HG02759 (cell line): ENCODE measurements at regions not wholly inside any gene's neighbourhood (a gene's known extent, or its start where the extent isn't known, plus 50 kb on each side); places are given as distances from the start of the nearest gene placed in this dataset.
"Not testable (repeated sequence)": the region's sequence is repeated elsewhere in the genome, so short reads cannot be mapped to it uniquely, and the experiment has no call there.

Experiments
- ATAC-seq: cut with Tn5 transposase; IDR thresholded peaks from one replicate; pipeline ENCODE4 v1.9.1; 2021; ENCODE audit warnings: mild to moderate bottlenecking, moderate library complexity; ENCODE audit not compliant: unreplicated experiment

DNA sequence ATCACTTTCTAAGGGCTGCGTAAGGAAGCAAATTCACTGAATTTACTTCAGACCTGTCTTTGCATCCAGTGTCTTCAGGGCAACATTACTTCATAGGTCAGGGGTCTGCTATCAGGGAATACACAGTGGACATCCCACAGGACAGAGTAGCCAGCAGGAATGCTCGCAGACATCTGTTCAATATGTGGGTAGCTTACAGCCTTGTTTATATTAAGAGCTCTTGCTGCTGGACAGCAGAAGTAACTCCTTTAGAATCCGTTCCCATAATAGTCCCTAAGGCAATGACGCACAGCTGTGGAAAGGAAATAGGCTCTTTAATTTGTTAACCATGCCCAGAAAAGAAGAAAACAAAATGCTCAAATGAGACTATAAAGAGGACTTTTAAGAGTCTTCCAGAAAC is 198.7 kb downstream of the MOXD1 start:
- ATAC-seq: no peak

DNA sequence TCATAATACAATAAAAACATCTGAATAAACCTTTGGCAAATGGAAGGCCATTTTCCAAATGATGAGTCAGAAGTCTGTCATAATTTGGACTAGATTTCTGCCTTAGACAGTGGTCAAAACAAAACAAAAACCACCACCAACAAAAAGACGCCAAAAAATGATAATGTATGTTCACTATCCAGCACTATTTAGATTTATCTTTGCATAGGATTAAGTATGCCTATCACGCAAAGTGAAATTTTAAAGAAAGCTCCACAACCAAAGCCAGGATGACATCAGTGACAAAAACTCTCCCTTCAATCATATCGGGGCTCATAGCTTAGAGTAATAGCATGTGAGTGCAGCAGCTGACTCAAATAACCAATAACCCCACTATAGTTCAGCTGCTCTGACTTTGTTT is 201.9 kb downstream of the MOXD1 start:
- ATAC-seq: no peak

DNA sequence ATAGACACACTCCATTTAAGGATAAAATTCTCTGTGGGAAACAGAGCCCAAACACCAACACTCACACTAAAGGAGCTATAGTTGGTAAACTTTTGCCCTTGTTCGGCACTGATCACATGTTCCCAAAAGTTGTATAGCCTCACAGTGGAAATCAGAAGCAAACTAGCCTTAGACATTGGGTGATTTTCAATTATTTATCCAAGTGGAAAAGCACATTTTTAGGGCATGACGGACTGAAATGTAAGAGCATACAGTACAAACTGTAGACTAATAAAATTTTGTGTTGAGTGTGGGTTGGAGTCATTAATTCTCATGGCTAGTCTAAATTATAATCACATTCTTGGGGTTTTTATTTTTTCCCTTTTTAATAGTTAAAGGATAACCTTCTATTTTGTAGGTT is 202.4 kb downstream of the MOXD1 start:
- no peak for ATAC-seq

DNA sequence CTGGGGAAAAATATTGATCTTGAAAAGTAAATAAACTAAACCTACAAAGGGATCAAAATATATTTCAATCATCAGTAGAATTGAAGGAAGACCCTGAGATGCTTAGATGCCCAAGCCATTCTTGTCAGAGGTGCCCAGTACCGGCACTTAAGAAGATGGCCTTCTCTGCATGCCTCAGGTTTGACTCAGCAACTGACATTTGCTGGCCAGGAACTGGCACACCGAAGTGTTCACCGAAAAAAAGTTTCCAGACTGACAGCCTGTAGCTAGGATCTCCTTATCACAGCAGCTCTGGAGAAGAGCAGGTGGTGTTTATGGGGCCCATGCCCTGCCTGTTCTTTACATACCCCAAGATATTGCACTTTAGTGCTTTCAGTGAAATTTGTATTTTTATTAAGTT is 203.2 kb downstream of the MOXD1 start:
- no peak for ATAC-seq

DNA sequence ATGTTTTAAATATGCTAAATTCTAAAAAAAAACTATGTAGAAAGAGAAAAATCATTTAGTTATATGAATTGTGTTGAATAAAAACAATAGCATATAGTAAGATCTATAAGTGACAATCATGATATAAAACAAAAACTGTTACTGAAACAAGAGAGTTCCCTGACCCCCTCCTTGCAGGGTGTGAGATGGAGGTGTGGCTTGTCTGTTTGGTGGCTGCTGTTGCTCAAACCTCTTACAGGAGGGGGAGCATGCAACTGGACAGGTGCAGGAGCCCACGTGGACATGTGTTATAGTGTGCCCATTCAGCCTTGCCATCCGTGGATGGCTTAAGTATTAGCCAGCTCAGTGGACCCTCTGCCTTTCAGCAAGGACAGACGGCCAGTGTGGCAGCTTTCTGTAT is 206.7 kb downstream of the MOXD1 start:
- ATAC-seq: no peak

DNA sequence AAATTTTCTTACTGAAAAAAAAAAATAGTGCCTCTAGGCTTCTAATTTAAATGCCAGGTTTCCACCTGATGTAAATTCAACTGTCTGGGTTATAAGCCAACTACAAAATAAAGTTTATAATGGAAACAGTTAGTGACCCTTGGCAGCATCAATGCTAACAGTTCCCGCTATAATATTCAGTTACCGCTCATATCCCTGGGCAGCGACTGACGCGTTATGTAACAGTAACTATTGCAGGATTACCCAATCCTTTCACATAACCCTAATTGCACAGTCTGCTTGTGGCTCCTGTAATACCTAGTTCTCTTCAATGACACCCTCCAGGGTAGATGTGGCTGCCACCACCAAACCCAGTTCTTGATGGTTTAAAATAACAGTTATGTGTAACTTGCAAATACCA is 208.6 kb downstream of the MOXD1 start:
- no peak for ATAC-seq

DNA sequence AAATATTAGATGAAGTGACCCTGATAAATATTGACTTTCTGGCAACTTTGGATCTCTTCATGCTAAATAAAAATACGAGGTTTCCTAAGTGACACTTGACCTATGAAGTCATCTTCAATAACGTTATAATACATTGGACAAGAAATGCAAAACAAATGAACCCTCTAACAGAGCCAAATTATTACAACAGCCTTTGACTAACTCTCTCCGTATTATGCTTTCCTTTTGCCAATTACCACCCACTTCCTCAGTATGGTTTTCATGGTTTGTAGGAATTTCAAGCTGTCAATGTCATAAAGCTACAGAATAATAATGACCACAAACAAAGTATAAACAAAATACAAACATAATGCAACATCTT is 210.5 kb downstream of the MOXD1 start:
- ATAC-seq: peak; percentile 21

DNA sequence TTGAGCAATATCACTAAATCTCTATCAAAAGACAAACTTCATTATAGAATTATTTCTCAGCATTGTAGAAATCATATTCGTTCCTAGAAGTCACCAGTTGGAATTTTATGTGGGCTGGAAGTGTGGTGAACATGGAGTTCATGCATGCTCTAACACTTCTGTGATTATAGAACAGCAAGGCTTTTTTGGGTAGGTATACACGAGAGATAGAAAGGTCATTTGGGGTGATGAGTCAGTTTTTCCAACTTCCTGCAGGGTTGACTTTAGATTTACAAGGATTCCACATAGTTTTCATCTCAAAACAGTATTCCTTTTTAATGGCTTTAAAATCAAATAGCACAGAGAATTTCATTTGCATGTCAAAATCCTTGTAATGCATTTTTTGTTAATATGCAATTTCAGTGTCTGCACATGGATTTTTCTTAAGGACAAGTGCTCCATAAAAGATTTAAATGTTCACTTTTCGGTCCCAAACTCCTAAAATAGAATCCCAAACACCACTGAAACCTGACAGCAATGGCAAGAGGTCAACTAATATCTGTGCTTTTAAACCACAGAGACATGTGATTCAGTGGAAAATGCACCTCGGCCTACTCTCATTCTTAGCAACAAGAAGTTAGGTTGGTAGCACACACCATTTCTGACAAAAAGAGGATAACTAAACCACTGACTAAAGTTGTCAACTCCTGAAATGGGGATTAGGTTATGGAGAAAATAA is 211.0 kb downstream of the MOXD1 start:
- peak; percentile 69 for ATAC-seq

DNA sequence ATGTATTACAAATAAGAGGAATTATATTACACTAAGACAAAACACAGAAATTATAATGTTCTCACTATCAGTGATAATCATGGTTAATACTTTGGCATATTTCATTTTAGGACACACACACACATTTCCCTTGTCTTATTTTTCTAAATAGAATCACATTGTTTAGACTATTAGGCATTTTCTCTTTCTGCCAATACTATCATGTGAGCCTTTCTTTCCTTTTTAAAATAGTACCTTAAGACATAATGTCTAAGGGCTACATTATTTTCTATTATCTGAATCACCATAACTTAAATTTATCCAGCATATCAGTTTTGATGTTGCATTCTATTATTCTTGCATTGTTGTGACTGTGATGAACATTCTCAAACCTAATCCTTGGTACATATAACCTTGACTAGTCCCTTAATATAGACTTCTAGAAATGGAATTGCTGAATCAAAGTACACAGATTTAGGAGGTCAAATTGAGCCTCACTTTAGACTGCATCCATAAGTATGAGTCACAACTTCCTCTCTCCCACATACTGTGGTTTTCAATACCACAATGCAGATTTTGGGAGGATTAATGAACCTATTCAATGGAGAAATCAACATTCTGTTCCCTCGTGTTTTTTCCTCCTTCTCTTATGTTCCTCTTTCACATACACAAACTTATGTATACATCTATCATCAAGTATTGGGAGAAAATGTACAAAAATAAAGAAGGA is 212.6 kb downstream of the MOXD1 start:
- no peak for ATAC-seq

DNA sequence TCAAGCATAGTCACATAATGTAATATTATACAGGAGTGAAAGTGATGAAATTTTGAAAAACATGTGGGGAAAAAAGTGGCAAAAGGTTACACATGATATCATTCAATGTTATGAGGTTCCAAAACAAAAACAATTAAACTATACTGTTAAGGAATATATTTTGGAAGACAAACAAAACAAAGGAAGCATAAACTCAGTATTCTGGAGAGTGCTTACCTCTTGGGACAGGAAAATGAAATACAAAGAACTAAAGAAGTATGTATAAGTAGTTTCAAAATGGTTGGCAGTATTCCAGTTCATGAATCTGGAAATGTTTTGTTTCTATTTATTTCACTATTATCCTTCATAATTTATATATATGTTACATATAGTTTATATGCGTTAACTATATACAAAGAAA is 213.5 kb downstream of the MOXD1 start:
- no peak for ATAC-seq

DNA sequence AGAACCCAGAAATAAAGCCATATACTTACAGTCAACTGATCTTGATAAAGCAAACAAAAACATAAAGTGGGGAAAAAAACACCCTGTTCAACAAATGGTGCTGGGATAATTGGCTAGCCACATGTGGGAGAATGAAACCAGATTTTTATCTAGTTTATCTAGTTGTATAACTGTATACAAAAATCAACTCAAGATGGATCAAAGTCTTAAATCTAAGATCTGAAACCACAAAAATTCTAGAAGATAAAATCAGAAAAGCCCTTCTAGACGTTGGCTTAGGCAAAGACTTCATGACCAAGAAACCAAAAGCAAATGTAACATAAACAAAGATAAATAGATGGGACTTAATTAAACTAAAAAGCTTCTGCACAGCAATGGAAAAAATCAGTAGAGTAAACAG is 216.3 kb downstream of the MOXD1 start:
- ATAC-seq: not testable (repeated sequence)

DNA sequence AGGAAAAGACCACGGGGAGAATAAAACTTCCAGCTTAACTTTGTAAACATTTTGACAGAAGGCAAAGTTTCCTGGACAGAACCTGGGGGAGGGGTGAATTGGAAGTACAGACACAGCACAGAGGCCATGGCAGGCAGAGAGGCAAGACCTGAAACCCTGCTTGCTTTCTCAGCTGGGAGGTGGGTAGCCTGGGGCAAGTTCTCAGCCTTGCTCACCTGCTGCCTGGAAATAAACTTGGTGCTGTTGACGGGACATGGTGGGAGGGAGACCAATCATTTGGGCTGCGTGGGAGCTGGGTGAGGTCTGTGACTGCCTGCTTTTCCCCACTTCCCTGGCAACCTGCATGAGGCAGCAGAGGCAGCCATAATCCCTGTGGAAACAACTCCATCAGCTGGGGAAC is 221.3 kb downstream of the MOXD1 start:
- no peak for ATAC-seq

DNA sequence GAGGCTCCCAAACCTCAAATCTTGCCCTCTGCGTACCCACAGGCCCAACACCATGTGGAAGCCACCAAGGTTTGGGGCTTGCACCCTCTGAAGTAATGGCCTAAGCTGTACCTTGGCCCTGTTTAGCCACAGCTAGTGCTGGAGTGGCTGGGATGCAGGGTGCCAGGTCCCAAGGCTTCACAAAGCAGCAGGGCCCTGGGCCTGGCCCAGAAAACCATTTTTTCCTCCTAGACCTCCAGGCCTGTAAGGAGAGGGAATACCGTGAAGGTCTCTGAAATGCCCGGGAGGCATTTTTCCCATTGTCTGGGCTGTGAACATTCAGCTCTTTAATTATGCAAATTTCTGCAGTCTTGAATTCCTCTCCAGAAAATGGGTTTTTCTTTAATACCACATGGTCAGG is 223.7 kb upstream of the CCN2 start:
- ATAC-seq: no peak

DNA sequence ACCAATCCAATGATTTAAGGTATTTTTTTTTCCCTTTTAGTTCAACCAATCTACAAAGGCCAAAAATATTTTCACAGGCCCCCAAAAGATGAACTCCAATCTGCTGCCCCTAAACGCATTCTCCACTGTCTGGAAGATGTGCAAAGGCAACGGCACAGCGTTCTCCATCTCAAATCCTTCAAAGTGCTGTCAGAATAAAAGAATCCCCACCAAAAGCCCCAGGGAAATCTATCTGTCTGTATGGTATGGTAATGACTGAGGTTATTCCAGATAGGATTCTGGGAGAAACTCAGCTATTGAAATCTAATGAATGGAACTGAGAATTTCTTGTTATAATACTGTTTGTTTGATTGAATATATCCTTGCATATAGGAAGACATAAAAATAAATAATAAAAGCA is 217.8 kb upstream of the CCN2 start:
- no peak for ATAC-seq

DNA sequence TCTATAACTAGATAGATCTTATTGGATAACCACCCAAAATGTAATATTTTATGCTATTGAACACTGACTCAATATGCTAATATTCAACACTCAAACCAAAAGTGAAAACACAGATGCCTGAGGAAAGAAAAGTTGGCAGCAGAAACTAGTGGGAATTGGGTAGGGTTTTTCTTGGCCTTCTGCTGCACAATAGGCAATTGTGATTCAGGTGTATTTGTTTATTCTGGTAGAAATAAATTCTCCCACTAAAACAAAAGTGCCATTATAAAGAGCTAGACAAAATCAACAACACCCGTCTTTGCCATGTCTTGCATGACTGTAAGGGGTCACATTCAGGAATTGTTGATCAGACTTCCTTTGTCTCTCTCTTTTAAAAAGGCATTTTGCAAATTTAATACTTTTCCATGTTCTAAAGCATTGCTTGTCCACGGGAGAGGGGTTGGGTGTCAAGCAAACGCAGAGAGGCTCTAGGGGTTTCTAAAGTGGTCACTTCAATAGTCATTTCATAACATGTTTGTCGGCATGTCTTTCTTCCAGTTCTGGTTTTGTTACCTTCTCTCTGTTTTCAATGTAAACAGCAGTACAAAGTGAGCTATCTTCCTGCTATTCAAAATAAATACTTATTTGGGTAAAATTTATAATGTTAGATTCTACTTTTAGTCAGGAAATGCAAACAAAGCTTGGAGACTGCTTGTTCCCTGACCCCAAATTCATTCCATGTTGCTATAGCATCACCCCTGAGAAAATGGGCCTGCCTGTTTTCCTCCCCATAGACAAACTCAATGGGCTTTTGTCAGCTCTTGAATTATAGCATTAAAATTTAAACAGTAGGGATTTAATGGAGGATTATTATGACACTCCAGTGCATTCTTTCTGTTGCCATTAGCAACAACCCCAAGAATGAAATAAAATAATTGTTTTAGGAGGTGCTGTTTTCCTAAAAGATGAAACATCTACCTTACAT is 217.0 kb upstream of the CCN2 start:
- no peak for ATAC-seq

DNA sequence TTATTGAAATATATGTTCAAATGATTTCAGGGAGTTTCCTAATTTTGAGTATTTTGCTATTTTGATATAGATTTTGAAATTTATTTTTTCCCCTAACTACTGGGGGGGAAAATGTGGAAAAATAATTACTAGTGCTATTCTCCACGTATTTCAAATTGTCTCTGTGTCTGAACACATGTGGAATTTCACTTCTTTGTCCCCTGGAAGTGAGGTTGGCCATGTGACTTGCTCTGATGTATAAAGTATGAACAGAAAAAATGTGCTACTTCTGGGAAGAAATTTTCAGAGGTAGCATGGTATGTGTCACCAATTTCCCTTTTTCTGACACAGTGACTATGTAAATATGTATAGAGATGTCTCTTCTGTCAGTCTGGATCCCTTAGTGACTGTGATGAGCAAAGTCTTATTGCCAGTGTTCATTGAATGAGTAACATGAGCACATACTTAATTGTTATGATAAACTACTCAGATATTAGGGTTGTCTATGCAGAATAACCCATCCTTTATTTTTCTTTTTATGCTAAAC is 215.4 kb upstream of the CCN2 start:
- no peak for ATAC-seq

DNA sequence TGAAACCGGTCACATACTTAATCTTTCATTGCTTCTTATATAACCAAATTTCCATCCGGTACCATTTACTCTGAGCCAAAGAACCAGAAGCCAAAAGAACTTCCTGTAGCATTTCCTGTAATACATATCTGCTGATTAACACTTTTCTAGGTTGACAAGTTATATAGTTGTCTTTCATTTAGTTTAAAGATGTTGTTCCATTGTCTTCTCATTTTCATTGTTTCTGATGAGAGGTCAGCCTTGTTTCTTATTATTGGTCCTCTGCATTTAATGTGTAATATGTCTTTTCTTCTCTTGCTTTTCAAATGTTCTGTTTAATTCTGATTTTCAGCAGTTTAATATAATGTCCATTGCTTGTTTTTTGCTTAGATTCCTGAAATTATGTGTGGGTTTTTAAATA is 214.5 kb upstream of the CCN2 start:
- no peak for ATAC-seq

DNA sequence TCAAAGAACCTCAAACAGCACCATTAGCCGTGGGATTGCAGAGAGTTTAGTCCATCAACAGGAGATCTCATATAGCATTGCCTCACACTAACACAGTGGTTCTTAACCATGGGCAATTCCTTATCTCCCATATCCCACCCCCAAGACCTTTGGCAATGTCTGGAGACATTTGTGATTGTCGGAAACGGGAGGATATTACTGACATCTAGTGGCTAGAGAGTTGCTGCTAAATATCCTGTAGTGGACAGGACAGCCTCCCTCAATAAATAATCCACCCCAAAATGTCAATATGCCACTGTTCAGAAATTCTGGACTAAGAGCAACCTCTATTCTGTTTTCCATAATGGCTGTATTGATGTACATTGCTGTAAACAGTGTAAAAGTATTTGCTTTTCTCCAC is 210.1 kb upstream of the CCN2 start:
- no peak for ATAC-seq

DNA sequence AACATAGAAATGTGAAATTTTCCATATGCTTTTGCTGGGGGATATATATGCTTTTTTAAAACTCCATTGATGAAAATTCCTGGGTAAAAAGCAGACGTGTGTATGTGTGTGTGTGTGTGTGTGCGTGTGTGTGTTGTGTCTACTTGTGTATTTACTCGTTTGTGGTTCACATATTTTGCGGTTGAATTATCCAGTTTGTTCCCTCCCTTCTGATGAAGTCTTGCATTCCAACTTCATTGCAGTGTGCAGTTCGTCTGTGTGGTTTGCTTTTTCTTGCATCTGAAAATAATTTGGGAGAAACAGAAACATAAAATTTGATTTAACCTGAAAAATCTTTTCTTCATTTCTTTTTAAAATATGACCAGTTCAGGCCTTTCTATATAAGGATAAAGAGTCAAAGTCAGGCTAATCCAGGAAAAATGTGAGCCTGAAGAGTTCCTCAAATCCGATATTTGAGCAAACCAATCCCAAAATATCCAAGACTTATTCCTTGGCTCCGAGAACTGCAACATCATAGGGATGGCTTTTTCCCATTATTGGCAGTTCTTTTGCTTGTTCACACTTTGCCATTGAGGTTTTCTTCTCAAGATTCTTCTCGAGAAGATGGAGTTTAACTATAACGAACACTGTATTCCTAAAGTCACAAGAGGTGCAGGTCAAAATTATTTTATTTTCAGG is 202.2 kb upstream of the CCN2 start:
- ATAC-seq: no peak

DNA sequence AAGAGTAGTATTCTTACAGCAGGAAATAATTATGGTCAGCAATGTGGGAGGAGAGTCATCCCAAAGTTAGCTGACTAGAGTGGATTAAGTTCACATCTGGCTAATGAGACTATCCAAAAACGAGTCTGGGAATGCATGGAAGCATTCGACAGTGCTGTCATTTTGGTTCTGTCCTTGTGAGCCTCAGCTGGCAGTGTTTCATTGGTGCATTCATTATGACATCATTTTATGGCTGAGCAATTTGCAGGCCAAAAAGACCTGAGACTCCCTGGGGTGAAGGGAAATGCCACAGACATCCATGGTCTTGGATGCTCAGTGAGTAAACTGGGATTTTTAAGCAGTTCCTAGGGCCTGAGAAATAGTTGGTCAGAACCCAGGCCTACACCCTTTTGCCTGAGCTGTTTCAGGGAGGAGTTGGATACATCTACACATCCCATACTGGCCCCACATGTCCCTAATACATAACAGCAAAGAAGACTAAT is 196.4 kb upstream of the CCN2 start:
- no peak for ATAC-seq

DNA sequence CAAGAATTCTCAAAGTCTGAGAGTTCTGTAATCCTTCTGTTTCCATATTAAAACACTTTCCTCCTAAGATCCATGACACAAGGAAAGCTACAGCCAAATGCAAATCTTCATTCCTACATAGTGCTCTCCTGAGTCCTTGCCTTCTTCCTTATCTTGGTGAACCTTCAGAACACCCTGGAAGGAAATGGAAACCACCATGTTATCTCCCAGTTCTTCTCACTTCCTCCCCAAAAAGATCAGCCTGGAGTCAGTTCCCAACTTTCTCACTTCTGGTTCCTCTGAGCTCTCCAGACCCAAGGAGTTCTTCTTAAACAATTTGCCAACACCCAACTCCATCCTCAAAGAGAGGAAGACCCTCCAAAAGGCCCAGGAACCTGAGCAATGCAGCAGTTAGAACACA is 193.3 kb upstream of the CCN2 start:
- ATAC-seq: no peak
